MCF 10A (cell line): ENCODE measurements at regions not wholly inside any gene's neighbourhood (a gene's known extent, or its start where the extent isn't known, plus 50 kb on each side); places are given as distances from the start of the nearest gene placed in this dataset.
"Not testable (repeated sequence)": the region's sequence is repeated elsewhere in the genome, so short reads cannot be mapped to it uniquely, and the experiment has no call there.

Experiments used
- BruUV-seq: library from RNA; stranded (reverse); fragments of 400-500 nt; replicated peaks from 2 replicates; lab custom pipeline; 2021; lab: Mats Ljungman, UMichigan
- CTCF ChIA-PET: fragments of 300-600 bp; sonication (Branson Sonifier 250); formaldehyde crosslinking; extraction: SDS; loops from one replicate; lab custom pipeline; 2021; ENCODE audit warnings: antibody characterized with exemption, inconsistent platforms; lab: Yijun Ruan, JAX
- POLR2A ChIA-PET: fragments of 300-600, 350-650 bp; sonication (Branson Sonifier 250); formaldehyde crosslinking; extraction: SDS; loops from one replicate; lab custom pipeline; 2020; ENCODE audit warnings: antibody characterized with exemption, inconsistent platforms; lab: Yijun Ruan, JAX
- DNase-seq: peaks from one replicate; pipeline ENCODE4 v3.0.0-alpha.2; 2018; ENCODE audit not compliant: unreplicated experiment
- H3K27ac Mint-ChIP-seq: one replicate; pipeline ENCODE4 v1.8.0; 2022; ENCODE audit warnings: mild to moderate bottlenecking, low read depth, mixed read lengths; ENCODE audit not compliant: unreplicated experiment
- H3K27me3 Mint-ChIP-seq: one replicate; pipeline ENCODE4 v1.8.0; 2022; ENCODE audit warnings: mixed read lengths; ENCODE audit not compliant: insufficient read depth, unreplicated experiment
- H3K36me3 Mint-ChIP-seq: one replicate; pipeline ENCODE4 v1.8.0; 2022; ENCODE audit warnings: mild to moderate bottlenecking, moderate library complexity, mixed read lengths; ENCODE audit not compliant: insufficient read depth, unreplicated experiment
- H3K4me1 Mint-ChIP-seq: one replicate; pipeline ENCODE4 v1.8.0; 2022; ENCODE audit warnings: mixed read lengths; ENCODE audit not compliant: insufficient read depth, unreplicated experiment
- H3K4me3 Mint-ChIP-seq: one replicate; pipeline ENCODE4 v1.8.0; 2022; ENCODE audit warnings: mild to moderate bottlenecking, moderate library complexity, mixed read lengths; ENCODE audit not compliant: unreplicated experiment
- H3K9me3 Mint-ChIP-seq: one replicate; pipeline ENCODE4 v1.8.0; 2022; ENCODE audit warnings: mixed read lengths; ENCODE audit not compliant: unreplicated experiment
- intact Hi-C: fragments of 100-400 bp; cut with micrococcal nuclease; formaldehyde crosslinking; loops from 2 replicates; pipeline ENCODE4 v1.14.1; 2022
- TF ChIP-seq, protein P1 (sequence below): fragments of 200-600 bp; IDR thresholded peaks from one replicate; pipeline ENCODE4 v1.8.0; 2022; ENCODE audit warnings: antibody characterized with exemption, mild to moderate bottlenecking; ENCODE audit not compliant: unreplicated experiment

DNA sequence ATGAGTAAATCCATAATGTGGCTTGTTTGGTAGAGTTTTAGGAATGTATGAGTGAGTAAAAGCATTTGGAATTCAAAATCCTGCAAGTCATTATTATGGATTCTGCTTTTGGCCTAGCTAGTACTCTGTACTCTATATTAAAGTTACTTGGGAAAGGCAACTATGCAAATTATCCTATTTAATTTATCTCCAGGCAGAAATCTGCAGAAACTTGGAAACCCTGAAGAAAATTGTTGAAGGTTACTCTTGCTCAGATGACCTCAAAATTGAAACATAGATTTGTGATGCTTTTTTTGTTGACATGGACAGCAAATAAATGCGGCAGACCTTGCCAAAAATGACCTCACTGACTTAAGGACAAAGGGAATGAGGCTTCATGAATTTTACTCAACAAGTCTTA, 477.1 kb upstream of the EYS start:
- Mint-ChIP-seq H3K4me3 (no peak overlapping the region), H3K9me3 (peaks cover 7% of the 10 kb centered on the region), H3K27ac (no peak overlapping the region), H3K27me3 (no peaks in the 10 kb centered on the region), H3K4me1 (no peaks in the 10 kb centered on the region), H3K36me3 (no peaks in the 10 kb centered on the region)
- ChIA-PET POLR2A (no interaction called here), CTCF (interaction anchor here (0.9 kb wide), 1 partner anchor 42 kb away, joined by 4 read pairs; no protein-coding TSS in a partner anchor)
- intact Hi-C loops, result no loop called here
- TF ChIP-seq, protein P1, sequence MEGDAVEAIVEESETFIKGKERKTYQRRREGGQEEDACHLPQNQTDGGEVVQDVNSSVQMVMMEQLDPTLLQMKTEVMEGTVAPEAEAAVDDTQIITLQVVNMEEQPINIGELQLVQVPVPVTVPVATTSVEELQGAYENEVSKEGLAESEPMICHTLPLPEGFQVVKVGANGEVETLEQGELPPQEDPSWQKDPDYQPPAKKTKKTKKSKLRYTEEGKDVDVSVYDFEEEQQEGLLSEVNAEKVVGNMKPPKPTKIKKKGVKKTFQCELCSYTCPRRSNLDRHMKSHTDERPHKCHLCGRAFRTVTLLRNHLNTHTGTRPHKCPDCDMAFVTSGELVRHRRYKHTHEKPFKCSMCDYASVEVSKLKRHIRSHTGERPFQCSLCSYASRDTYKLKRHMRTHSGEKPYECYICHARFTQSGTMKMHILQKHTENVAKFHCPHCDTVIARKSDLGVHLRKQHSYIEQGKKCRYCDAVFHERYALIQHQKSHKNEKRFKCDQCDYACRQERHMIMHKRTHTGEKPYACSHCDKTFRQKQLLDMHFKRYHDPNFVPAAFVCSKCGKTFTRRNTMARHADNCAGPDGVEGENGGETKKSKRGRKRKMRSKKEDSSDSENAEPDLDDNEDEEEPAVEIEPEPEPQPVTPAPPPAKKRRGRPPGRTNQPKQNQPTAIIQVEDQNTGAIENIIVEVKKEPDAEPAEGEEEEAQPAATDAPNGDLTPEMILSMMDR, result no peak
- BruUV-seq, result no TSS peak
- no peak for DNase-seq

DNA sequence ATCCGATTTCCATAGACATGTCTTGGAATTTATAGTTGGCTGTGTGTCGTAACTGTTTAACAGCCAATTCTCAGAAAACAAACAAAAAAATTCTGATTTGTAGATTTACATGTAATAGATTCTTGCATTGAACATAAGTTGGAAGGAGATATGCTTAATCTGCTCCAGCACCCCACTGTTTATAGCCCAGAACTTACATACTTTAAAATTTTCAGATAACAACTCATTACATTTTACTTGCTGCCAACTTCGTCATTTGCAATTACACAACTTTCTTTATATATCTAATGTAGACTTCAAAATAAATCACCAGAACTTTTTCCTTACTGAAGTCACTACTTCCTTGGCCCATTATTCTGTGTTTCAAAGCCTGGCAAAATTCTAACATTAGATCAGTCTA, 472.3 kb upstream of the EYS start:
- Mint-ChIP-seq H3K4me3 (no peak overlapping the region), H3K27ac (no peak overlapping the region), H3K9me3 (no peaks in the 10 kb centered on the region), H3K27me3 (no peaks in the 10 kb centered on the region), H3K36me3 (peaks cover 6% of the 10 kb centered on the region), H3K4me1 (no peaks in the 10 kb centered on the region)
- POLR2A ChIA-PET, result no interaction called here
- intact Hi-C loops, result no loop called here
- no peak for DNase-seq
- TF ChIP-seq, protein P1, result no peak
- no TSS peak for BruUV-seq
- CTCF ChIA-PET, result no interaction called here

DNA sequence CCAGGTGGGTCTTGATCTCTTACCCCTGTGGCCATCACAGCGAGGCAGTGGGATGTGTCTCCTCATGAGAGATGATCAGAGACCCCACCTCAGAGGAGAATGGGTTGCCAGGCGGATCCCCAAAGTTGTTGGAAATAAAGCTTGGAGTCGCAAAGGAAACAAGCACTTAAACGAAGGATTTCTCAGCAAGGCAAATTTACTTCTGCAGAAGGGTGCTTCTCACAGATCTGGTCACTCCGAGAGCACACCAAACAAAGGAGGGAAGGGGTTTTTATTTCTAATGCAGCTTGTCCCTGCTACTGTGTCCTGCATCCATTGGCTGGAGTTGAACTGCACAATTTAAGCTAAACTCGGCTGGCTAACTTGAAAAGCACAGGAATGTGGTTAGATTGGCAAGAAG, 466.6 kb upstream of the EYS start:
- Mint-ChIP-seq H3K27me3 (no peaks in the 10 kb centered on the region), H3K27ac (no peak overlapping the region), H3K4me3 (no peak overlapping the region), H3K4me1 (no peaks in the 10 kb centered on the region), H3K36me3 (peaks cover 6% of the 10 kb centered on the region), H3K9me3 (peaks cover 9% of the 10 kb centered on the region)
- ChIA-PET CTCF (interaction anchor here (0.7 kb wide), 1 partner anchor 47 kb away, joined by 4 read pairs; no protein-coding TSS in a partner anchor), POLR2A (no interaction called here)
- intact Hi-C loops, result no loop called here
- TF ChIP-seq, protein P1, result no peak
- no peak for DNase-seq
- no TSS peak for BruUV-seq

DNA sequence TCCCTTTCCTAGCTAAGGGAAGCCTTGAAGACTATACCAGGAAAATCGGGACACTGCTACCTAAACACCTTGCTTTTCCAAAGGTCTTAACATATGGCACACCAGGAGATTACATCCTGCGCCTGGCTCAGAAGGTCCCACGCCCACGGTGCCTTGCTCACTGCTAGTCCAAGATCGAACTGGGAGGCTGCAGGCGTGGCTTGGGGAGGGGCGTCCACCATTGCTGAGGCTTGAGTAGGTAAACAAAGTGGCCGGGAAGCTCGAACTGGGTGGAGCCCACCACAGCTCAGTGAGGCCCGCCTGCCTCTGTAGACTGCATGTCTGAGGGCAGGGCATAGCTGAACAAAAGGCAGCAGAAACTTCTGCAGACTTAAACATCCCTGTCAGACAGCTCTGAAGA, 459.7 kb upstream of the EYS start:
- H3K27me3 Mint-ChIP-seq, BruUV-seq, H3K4me1 Mint-ChIP-seq, H3K27ac Mint-ChIP-seq, DNase-seq, H3K4me3 Mint-ChIP-seq, POLR2A ChIA-PET, H3K36me3 Mint-ChIP-seq, intact Hi-C loops, CTCF ChIA-PET: not testable (repeated sequence)
- H3K9me3 Mint-ChIP-seq, result peaks cover 19% of the 10 kb centered on the region
